ENCODE measurements at regions not wholly inside any gene's neighbourhood (a gene's known extent, or its start where the extent isn't known, plus 50 kb on each side); places are given as distances from the start of the nearest gene placed in this dataset.

GRCh38 chr1:60731321-60731720, 351.0 kb upstream of the NFIA start:
- Mint-ChIP-seq H3K9me3 (peaks cover 35% of the 10 kb centered on the region), H3K4me1 (peaks cover 14% of the 10 kb centered on the region), H3K27ac (no peak overlapping the region), H3K4me3 (no peak overlapping the region), H3K36me3 (peaks cover 14% of the 10 kb centered on the region), H3K27me3 (ENCODE audit: low read depth) (no peaks in the 10 kb centered on the region)
- TF ChIP-seq HMGXB4 (CRISPR knock-in tag; IDR thresholded peaks at IDR 0.05) (no peak), ATF6 (CRISPR knock-in tag; IDR thresholded peaks at IDR 0.05) (no peak), E2F4 (CRISPR knock-in tag; IDR thresholded peaks at IDR 0.05; ENCODE audit: borderline replicate concordance, low read depth) (no peak), NR3C1 (CRISPR knock-in tag; conservative IDR thresholded peaks at IDR 0.05; ENCODE audit: low read depth) (no peak), ZMAT4 (CRISPR knock-in tag; IDR thresholded peaks at IDR 0.05) (no peak), TCF7 (CRISPR knock-in tag; IDR thresholded peaks at IDR 0.05; ENCODE audit: low read depth) (no peak), ZNF138 (CRISPR knock-in tag; conservative IDR thresholded peaks at IDR 0.05) (no peak), ERG (CRISPR knock-in tag; IDR thresholded peaks at IDR 0.05) (no peak)
- ChIA-PET POLR2A (no interaction called here), CTCF (no interaction called here)
- no peak for DNase-seq (ENCODE audit: low spot score)
- ATAC-seq = no peak

DNA sequence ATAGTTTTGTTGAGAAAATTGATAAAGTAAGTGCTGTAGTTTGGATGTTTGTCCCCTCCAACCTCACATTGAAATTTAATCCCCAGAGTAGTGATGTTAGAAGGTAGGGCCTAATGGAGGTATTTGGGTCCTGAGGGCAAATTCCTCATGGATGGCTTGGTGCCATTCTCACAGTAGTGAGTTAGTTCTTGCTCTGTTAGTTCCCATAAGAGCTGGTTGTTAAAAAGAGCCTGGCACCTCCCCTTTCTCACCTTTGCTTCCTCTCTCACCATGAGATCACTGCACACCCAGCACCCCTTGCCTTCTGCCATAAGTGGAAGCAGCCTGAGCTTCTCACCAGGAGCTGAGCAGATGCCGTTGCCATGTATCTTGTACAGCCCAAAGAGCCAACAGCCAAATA, 354.8 kb upstream of the NFIA start:
- ATAC-seq = peak; percentile 57; the same call in 1 of the 2 replicates
- POLR2A ChIA-PET = no interaction called here
- no peak overlapping the region for H3K27ac Mint-ChIP-seq
- no peak for TF ChIP-seq SMAD3 (CRISPR knock-in tag; IDR thresholded peaks at IDR 0.05; ENCODE audit: borderline replicate concordance)
- TF ChIP-seq, protein P1, sequence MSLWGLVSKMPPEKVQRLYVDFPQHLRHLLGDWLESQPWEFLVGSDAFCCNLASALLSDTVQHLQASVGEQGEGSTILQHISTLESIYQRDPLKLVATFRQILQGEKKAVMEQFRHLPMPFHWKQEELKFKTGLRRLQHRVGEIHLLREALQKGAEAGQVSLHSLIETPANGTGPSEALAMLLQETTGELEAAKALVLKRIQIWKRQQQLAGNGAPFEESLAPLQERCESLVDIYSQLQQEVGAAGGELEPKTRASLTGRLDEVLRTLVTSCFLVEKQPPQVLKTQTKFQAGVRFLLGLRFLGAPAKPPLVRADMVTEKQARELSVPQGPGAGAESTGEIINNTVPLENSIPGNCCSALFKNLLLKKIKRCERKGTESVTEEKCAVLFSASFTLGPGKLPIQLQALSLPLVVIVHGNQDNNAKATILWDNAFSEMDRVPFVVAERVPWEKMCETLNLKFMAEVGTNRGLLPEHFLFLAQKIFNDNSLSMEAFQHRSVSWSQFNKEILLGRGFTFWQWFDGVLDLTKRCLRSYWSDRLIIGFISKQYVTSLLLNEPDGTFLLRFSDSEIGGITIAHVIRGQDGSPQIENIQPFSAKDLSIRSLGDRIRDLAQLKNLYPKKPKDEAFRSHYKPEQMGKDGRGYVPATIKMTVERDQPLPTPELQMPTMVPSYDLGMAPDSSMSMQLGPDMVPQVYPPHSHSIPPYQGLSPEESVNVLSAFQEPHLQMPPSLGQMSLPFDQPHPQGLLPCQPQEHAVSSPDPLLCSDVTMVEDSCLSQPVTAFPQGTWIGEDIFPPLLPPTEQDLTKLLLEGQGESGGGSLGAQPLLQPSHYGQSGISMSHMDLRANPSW (CRISPR knock-in tag; conservative IDR thresholded peaks at IDR 0.05; ENCODE audit: low read depth) = no peak
- TF ChIP-seq CREM (CRISPR knock-in tag; IDR thresholded peaks at IDR 0.05) = no peak
- no peak for TF ChIP-seq ETV6 (CRISPR knock-in tag; IDR thresholded peaks at IDR 0.05)
- no peak for TF ChIP-seq NFATC4 (CRISPR knock-in tag; IDR thresholded peaks at IDR 0.05)
- TF ChIP-seq RELA (CRISPR knock-in tag; IDR thresholded peaks at IDR 0.05; ENCODE audit: borderline replicate concordance) = no peak
- no peak for TF ChIP-seq ZNF317 (CRISPR knock-in tag; IDR thresholded peaks at IDR 0.05; ENCODE audit: borderline replicate concordance, low read depth)
- TF ChIP-seq ATF2 (CRISPR knock-in tag; IDR thresholded peaks at IDR 0.05; ENCODE audit: borderline replicate concordance, low read depth) = no peak
- TF ChIP-seq CTCF (IDR thresholded peaks at IDR 0.05) = no peak
- no peak for TF ChIP-seq NR3C1 (CRISPR knock-in tag; conservative IDR thresholded peaks at IDR 0.05; ENCODE audit: low read depth)
- TF ChIP-seq FOXP1 (CRISPR knock-in tag; IDR thresholded peaks at IDR 0.05; ENCODE audit: borderline replicate concordance) = no peak
- no peak for TF ChIP-seq TP53 (CRISPR knock-in tag; IDR thresholded peaks at IDR 0.05)
- TF ChIP-seq CDX4 (CRISPR knock-in tag; IDR thresholded peaks at IDR 0.05; ENCODE audit: borderline replicate concordance) = no peak

More for the DNA sequence above, 354.8 kb upstream of the NFIA start:
- H3K4me3 Mint-ChIP-seq = no peak overlapping the region
- H3K36me3 Mint-ChIP-seq = peaks cover 14% of the 10 kb centered on the region
- peaks cover 14% of the 10 kb centered on the region for H3K4me1 Mint-ChIP-seq
- no peaks in the 10 kb centered on the region for H3K27me3 Mint-ChIP-seq (ENCODE audit: low read depth)
- peaks cover 52% of the 10 kb centered on the region for H3K9me3 Mint-ChIP-seq
- CTCF ChIA-PET = no interaction called here
- DNase-seq (ENCODE audit: low spot score) = no peak
